SK-N-SH treated with all-trans-retinoic acid at 6 μM for 48 hours (cell line): ENCODE measurements at regions not wholly inside any gene's neighbourhood (a gene's known extent, or its start where the extent isn't known, plus 50 kb on each side); places are given as distances from the start of the nearest gene placed in this dataset.

ENCODE experiments used
- CREB5 ChIP-seq: fragments of 250-450 bp; sonication (Bioruptor Pico); IDR thresholded peaks from 2 replicates; pipeline ENCODE4 v1.5.1; 2020; ENCODE audit warnings: low read depth, mild to moderate bottlenecking, moderate library complexity
- CSRNP3 ChIP-seq: fragments of 250-450 bp; sonication (Bioruptor Pico); IDR thresholded peaks from 2 replicates; pipeline ENCODE4 v1.5.1; 2021; ENCODE audit warnings: mild to moderate bottlenecking, moderate library complexity
- ISL1 ChIP-seq: fragments of 250-450 bp; sonication (Bioruptor Pico); IDR thresholded peaks from 2 replicates; pipeline ENCODE4 v2.1.2; 2022; ENCODE audit warnings: mild to moderate bottlenecking, moderate library complexity
- ZFP30 ChIP-seq: fragments of 450-650 bp; formaldehyde crosslinking; IDR thresholded peaks from 2 replicates; pipeline ENCODE4 v1.5.0; 2022; ENCODE audit warnings: mild to moderate bottlenecking, moderate library complexity

GRCh38 chr12:47312808-47313426, 233.2 kb upstream of the AMIGO2 start:
- no peak for TF ChIP-seq CSRNP3 (CRISPR knock-in tag)
- no peak for TF ChIP-seq ISL1 (CRISPR knock-in tag)
- no peak for TF ChIP-seq ZFP30 (CRISPR knock-in tag)
- no peak for TF ChIP-seq CREB5 (CRISPR knock-in tag)
